ENCODE measurements at regions not wholly inside any gene's neighbourhood (a gene's known extent, or its start where the extent isn't known, plus 50 kb on each side); places are given as distances from the start of the nearest gene placed in this dataset.
A peak's percentile ranks its signal among the peaks of the same experiment; 100 is the strongest.

GRCh38 chr20:59403962-59404314 is 103.5 kb downstream of the EDN3 start:
- no peak for ATAC-seq

- no peak for ATAC-seq
These were observed 104.3 kb downstream of the EDN3 start for GRCh38 chr20:59404749-59405148.

- no peak for ATAC-seq
These were observed 105.1 kb downstream of the EDN3 start for GRCh38 chr20:59405226-59406200.

- ATAC-seq = no peak
These were observed 106.0 kb downstream of the EDN3 start for GRCh38 chr20:59406446-59406845.

GRCh38 chr20:59411170-59411569 is 110.8 kb downstream of the EDN3 start:
- ATAC-seq = no peak

GRCh38 chr20:59411589-59411988 is 111.2 kb downstream of the EDN3 start:
- ATAC-seq = no peak

GRCh38 chr20:59412181-59412580 is 111.8 kb downstream of the EDN3 start:
- no peak for ATAC-seq

GRCh38 chr20:59412875-59413284 is 112.5 kb downstream of the EDN3 start:
- ATAC-seq = no peak

GRCh38 chr20:59413326-59413865 is 113.0 kb downstream of the EDN3 start:
- ATAC-seq = no peak

GRCh38 chr20:59414936-59415623 is 114.7 kb downstream of the EDN3 start:
- ATAC-seq = no peak

GRCh38 chr20:59416916-59417315 is 116.5 kb downstream of the EDN3 start:
- no peak for ATAC-seq

DNA sequence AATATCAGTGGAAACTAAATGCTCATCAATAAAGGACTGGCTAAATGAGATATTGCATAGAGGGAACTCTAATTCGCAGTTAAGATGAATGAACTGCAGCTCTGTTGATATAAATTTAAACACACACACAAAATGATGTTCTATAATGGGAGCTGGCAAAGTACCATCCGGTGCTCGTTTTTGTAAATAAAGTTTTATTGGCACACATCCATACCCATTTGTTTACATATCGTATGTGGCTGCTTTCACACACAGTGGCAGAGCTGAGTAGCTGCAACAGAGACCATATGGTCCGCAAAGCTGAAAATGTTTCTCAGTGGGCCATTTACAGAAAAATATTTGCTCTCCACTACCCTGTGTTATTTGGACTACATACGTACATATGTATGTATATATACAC is 120.7 kb downstream of the EDN3 start:
- ATAC-seq = no peak

DNA sequence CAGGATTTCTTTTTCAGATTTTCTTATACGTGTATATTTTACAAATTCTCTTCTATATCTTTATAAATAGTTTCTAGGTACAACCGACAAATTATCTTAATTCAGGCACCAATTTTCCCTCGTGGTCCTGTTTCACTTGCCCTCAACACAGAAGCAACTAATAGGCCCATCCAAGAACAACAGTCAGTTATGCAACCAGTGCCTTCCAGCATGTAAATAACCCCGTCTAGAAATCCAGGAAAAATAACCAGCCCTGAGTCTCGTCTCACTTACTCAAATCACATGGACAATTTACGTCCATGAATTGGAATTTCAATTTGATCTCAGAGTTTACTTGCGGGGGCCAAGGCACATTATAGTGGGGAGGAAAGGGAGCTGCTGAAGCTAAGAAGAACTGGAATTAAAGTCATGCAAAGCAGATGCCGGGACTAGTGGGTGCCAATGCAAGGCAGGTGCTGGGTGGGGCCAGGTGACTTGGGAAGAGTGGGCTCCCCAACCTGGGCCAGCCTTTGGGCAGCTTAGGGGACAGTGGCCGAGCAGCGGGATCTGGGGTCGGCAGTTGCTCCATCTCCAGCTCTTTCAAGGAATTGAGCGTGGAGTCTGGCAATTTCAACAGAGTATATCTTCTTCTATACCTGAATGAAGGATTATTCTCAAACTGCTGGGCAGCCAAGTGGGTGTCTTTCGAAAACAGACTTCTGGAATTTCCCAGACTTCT is 121.7 kb downstream of the EDN3 start:
- no peak for ATAC-seq

DNA sequence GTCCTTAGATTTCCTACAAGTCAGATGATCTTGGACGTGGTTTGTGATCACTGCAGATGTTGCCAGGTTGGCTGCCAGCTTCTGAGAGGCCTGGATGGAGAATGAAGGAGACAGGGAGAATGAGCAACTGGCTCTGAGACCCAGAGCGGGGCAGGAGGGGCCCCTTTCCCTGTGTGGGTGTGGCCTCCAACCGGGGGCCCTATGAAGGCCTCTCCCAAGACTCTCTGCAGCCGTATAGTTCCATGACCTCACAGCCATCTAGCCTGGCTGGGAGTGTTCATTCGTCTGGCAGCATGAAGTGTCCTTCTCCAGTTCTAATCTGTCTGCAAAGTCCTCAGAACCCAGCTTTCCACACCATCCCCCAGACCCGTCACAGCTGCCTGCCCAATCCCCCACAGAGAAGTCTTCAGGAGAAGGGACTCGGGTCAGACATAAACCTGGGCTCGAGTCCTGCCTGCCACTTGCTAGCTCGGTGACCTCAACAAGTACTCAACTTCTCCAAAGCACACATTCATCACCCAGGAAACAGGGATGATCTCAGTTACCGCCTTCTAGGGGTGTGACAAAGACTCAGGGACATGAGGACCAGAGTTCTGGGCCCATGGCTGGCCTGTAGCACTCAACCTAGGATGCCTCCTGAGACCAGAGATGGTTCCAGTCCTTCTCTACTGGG is 122.6 kb downstream of the EDN3 start:
- peak; percentile 21 for ATAC-seq

- no peak for ATAC-seq
These were observed 124.6 kb downstream of the EDN3 start for GRCh38 chr20:59424976-59425375.

DNA sequence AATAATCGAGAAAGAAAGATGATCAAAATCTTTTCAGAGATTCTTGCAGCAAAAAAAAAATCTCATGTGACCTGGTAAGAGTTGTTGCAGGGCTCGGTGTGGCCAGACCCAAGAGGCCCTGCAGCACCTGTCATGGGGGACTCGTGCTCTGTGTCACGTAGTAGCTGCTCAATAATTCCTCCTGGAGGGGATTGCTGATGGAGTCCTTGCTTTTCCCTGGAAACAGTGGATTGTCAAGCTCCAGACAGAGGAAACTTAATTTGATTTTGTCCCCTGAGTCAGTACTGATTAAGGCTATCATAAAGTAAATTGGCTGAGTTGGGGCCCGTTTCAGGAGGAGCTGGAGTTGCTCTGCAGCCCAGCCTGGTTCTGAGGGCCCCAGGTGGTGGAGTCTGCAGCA is 125.2 kb downstream of the EDN3 start:
- no peak for ATAC-seq

GRCh38 chr20:59428006-59428405 is 127.6 kb downstream of the EDN3 start:
- no peak for ATAC-seq

- no peak for ATAC-seq
These were observed 128.2 kb downstream of the EDN3 start for GRCh38 chr20:59428441-59429205.

GRCh38 chr20:59429396-59429795 is 129.0 kb downstream of the EDN3 start:
- no peak for ATAC-seq

DNA sequence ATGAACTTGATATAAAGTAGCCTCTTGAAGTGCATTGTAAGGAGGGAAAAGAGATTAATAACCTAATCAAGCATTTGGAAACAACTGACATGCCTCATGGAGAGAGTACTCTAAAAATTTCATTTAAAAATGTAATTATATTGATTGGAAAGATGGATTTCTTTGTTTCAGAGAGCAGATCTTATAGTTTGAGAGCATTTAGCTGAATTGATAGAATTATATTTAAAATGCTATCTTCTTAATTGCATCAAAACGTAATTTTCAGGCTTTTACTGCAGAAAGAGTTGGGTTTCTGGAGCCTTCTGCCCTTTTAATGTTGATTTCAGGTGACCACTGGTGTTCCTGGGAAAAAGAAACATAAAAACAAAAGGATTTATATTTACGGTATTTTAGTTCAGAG is 130.6 kb downstream of the EDN3 start:
- ATAC-seq = no peak

DNA sequence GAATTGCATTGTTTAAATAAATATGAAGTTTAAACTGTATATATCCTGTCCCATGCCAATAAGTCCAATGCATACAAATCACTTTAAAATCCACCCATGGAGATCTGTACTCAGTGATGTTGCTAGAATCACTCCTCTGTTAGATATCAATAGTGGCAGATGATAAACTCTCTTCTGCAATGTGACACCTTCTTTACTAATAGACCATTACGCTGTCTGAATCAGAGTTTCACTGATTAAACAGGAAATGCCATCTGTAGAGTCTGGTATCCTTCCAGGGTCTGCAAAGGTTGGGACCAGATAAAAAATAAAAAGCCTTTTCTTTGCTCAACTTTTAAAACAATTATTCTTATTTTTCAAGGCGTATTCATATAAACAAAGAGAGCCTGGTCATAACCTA is 134.5 kb downstream of the EDN3 start:
- ATAC-seq = no peak

DNA sequence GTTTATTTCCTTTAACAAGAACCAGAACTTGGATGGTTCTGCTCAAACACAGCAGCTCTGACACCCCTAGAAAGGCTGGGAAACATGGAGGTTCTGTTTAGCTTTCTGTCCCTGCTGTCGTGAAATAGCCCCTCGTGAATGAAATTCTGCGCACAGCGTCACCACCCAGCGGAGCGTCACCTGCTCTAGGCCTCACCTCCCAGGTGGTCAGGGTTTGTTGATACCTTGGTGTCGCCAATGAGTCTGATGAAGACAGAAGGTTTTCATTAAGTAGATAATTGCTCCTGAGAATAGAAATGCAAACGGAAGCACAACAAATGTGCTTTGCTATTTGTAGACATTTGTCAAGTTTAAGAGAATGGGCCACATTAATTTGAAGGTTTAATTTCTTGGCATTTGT is 135.1 kb downstream of the EDN3 start:
- ATAC-seq = no peak
